B cell (primary cell): ENCODE measurements at regions not wholly inside any gene's neighbourhood (a gene's known extent, or its start where the extent isn't known, plus 50 kb on each side); places are given as distances from the start of the nearest gene placed in this dataset.

Experiments used
- EZH2 ChIP-seq: IDR thresholded peaks from 2 replicates; pipeline ENCODE4 v1.6.1; 2012; ENCODE audit warnings: borderline replicate concordance, low read depth, mild to moderate bottlenecking, moderate library complexity, low read length; ENCODE audit not compliant: insufficient read depth, poor library complexity, severe bottlenecking
- TF ChIP-seq, protein P1 (sequence below): fragments of 200-600 bp; IDR thresholded peaks from one replicate; pipeline ENCODE4 v1.8.0; 2022; ENCODE audit warnings: antibody characterized with exemption, mild to moderate bottlenecking

DNA sequence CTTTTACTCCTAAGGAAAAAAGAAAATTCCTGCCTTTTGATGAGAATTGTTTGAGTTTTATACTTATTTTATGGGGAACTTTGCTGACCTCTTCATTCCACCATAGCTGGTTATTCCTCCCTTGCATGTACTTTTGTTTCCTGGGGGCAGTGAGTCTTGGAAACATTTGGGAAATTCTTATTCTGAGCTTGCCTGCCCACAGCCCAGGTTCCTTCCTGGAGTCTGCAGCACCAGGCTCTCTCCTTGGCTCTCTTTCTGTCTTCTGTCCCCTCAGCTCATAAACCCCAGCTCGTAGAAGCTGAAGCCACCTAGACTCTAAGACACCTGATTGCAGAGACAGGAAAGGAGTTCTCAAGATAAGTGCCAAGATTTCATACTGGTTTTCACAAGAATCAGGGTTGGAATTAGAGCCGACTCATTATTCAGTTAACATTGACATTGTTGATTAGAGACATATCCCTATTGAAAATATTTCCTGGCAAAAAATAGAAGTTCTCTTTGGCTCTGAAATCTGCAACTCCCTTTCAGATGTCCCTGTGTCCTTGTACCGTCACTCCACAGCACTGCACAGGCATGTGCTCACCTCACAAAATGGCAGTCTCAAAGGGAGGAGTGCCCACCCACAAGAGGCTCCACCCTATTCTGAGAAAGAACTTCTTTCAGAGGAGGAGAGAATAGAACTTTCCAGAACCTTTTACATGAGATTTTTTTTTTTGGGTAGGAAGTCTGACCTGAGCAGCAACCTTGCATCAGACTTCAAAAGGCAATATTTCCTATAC lies 67.8 kb upstream of the PRSS1 start:
- TF ChIP-seq, protein P1, sequence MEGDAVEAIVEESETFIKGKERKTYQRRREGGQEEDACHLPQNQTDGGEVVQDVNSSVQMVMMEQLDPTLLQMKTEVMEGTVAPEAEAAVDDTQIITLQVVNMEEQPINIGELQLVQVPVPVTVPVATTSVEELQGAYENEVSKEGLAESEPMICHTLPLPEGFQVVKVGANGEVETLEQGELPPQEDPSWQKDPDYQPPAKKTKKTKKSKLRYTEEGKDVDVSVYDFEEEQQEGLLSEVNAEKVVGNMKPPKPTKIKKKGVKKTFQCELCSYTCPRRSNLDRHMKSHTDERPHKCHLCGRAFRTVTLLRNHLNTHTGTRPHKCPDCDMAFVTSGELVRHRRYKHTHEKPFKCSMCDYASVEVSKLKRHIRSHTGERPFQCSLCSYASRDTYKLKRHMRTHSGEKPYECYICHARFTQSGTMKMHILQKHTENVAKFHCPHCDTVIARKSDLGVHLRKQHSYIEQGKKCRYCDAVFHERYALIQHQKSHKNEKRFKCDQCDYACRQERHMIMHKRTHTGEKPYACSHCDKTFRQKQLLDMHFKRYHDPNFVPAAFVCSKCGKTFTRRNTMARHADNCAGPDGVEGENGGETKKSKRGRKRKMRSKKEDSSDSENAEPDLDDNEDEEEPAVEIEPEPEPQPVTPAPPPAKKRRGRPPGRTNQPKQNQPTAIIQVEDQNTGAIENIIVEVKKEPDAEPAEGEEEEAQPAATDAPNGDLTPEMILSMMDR = no peak
- no peak for TF ChIP-seq EZH2
